ENCODE measurements at regions not wholly inside any gene's neighbourhood (a gene's known extent, or its start where the extent isn't known, plus 50 kb on each side); places are given as distances from the start of the nearest gene placed in this dataset.

DNA sequence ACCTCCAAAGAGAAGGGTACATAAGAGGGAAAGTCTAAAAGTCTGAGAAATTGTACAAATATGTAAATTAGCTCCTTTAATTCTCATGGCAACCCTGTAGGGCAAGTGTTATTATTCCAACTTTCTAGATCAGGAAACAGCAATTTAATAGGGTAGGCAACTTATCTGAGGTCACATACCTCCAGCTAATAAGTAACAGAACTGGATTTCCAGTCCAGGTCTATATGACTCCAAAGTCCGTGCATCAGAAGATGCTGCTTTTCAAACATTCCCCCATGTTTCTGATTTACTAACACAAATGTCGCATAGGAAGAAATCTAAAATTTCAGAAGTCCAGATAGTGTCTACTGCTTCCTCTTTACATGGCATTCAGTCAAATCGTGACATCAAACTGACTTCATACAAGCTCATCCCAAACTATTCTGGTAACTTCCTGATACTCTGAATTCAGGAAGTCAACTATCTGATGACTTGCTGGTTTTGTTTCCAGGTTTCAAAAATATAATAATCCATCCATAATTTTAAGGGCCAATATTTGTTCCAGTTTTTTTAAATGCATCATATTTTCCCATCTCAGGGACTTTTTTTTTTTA is 419.3 kb upstream of the ACVR2A start (continued):
- TF ChIP-seq, protein P1, sequence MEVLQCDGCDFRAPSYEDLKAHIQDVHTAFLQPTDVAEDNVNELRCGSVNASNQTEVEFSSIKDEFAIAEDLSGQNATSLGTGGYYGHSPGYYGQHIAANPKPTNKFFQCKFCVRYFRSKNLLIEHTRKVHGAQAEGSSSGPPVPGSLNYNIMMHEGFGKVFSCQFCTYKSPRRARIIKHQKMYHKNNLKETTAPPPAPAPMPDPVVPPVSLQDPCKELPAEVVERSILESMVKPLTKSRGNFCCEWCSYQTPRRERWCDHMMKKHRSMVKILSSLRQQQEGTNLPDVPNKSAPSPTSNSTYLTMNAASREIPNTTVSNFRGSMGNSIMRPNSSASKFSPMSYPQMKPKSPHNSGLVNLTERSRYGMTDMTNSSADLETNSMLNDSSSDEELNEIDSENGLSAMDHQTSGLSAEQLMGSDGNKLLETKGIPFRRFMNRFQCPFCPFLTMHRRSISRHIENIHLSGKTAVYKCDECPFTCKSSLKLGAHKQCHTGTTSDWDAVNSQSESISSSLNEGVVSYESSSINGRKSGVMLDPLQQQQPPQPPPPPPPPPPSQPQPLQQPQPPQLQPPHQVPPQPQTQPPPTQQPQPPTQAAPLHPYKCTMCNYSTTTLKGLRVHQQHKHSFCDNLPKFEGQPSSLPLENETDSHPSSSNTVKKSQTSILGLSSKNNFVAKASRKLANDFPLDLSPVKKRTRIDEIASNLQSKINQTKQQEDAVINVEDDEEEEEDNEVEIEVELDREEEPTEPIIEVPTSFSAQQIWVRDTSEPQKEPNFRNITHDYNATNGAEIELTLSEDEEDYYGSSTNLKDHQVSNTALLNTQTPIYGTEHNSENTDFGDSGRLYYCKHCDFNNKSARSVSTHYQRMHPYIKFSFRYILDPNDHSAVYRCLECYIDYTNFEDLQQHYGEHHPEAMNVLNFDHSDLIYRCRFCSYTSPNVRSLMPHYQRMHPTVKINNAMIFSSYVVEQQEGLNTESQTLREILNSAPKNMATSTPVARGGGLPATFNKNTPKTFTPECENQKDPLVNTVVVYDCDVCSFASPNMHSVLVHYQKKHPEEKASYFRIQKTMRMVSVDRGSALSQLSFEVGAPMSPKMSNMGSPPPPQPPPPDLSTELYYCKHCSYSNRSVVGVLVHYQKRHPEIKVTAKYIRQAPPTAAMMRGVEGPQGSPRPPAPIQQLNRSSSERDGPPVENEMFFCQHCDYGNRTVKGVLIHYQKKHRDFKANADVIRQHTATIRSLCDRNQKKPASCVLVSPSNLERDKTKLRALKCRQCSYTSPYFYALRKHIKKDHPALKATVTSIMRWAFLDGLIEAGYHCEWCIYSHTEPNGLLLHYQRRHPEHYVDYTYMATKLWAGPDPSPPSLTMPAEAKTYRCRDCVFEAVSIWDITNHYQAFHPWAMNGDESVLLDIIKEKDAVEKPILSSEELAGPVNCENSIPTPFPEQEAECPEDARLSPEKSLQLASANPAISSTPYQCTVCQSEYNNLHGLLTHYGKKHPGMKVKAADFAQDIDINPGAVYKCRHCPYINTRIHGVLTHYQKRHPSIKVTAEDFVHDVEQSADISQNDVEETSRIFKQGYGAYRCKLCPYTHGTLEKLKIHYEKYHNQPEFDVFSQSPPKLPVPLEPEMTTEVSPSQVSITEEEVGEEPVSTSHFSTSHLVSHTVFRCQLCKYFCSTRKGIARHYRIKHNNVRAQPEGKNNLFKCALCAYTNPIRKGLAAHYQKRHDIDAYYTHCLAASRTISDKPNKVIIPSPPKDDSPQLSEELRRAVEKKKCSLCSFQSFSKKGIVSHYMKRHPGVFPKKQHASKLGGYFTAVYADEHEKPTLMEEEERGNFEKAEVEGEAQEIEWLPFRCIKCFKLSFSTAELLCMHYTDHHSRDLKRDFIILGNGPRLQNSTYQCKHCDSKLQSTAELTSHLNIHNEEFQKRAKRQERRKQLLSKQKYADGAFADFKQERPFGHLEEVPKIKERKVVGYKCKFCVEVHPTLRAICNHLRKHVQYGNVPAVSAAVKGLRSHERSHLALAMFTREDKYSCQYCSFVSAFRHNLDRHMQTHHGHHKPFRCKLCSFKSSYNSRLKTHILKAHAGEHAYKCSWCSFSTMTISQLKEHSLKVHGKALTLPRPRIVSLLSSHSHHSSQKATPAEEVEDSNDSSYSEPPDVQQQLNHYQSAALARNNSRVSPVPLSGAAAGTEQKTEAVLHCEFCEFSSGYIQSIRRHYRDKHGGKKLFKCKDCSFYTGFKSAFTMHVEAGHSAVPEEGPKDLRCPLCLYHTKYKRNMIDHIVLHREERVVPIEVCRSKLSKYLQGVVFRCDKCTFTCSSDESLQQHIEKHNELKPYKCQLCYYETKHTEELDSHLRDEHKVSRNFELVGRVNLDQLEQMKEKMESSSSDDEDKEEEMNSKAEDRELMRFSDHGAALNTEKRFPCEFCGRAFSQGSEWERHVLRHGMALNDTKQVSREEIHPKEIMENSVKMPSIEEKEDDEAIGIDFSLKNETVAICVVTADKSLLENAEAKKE (CRISPR knock-in tag; IDR thresholded peaks at IDR 0.05) = no peak
- TF ChIP-seq NANOG (IDR thresholded peaks at IDR 0.05; ENCODE audit: borderline replicate concordance) = no peak
- TF ChIP-seq POLR2AphosphoS5 (IDR thresholded peaks at IDR 0.05; ENCODE audit: low read depth) = no peak
- no peak for TF ChIP-seq EZH2phosphoT487 (IDR thresholded peaks at IDR 0.05; ENCODE audit: unreplicated experiment)

DNA sequence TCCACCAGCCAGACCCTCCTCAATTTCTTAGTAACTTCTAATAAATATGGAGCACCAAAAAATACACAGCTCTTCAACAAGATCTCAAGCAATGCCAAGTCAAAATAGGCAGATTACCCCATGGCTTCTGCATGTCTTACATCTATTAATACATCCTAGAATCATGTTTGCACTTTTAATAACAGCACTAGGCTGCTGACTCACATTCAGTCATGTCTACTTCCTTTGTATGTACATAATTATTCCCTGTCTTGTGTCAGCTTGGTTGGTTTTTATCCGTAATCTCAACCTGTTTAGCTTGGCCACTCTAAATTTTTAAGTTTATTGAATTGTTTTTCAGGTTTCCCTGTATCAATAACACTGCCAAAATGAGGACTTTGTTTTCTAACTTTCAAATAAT is 420.1 kb upstream of the ACVR2A start:
- Mint-ChIP-seq H3K27me3 (ENCODE audit: insufficient read depth, low read depth, poor library complexity) (no peaks in the 10 kb centered on the region), H3K9me3 (no peaks in the 10 kb centered on the region), H3K36me3 (ENCODE audit: low read depth) (no peaks in the 10 kb centered on the region), H3K4me3 (no peak overlapping the region), H3K27ac (no peak overlapping the region), H3K4me1 (no peaks in the 10 kb centered on the region)
- Histone ChIP-seq H3K36me3 (ENCODE audit: insufficient read depth) (no peaks in the 10 kb centered on the region), H3K4me1 (ENCODE audit: insufficient read depth) (0 out of 2 replicates have a peak, but pooled peaks cover under 1% of the 10 kb centered on the region), H3K27me3 (ENCODE audit: insufficient read depth) (no peaks in the 10 kb centered on the region), H3K79me2 (replicated peaks; ENCODE audit: insufficient read depth) (no peaks in the 10 kb centered on the region), H4K20me1 (replicated peaks; ENCODE audit: insufficient read depth) (no peaks in the 10 kb centered on the region), H2AFZ (no peak overlapping the region), H3F3A (replicated peaks; ENCODE audit: low read depth) (no peaks in the 10 kb centered on the region), H3K4me2 (no peak overlapping the region), H3K9me2 (ENCODE audit: insufficient read depth) (no peaks in the 10 kb centered on the region), H3K4me3 (no peak overlapping the region), H3K27ac (ENCODE audit: low read depth) (no peak overlapping the region)
- no peak for ATAC-seq
- no peak for DNase-seq (ENCODE audit: low spot score)
- TF ChIP-seq CREB1 (CRISPR knock-in tag; IDR thresholded peaks at IDR 0.05; ENCODE audit: low read depth) (no peak), JUNB (IDR thresholded peaks at IDR 0.05; ENCODE audit: unreplicated experiment) (no peak), EZH2phosphoT487 (IDR thresholded peaks at IDR 0.05; ENCODE audit: unreplicated experiment) (no peak), ZNF331 (CRISPR knock-in tag; IDR thresholded peaks at IDR 0.05; ENCODE audit: low read depth) (no peak), EZH2 (IDR thresholded peaks at IDR 0.05; ENCODE audit: low read depth, unreplicated experiment) (no peak), ZNF114 (CRISPR knock-in tag; IDR thresholded peaks at IDR 0.05) (no peak), STAT1 (IDR thresholded peaks at IDR 0.05; ENCODE audit: unreplicated experiment) (no peak)
- TF ChIP-seq, protein P2, sequence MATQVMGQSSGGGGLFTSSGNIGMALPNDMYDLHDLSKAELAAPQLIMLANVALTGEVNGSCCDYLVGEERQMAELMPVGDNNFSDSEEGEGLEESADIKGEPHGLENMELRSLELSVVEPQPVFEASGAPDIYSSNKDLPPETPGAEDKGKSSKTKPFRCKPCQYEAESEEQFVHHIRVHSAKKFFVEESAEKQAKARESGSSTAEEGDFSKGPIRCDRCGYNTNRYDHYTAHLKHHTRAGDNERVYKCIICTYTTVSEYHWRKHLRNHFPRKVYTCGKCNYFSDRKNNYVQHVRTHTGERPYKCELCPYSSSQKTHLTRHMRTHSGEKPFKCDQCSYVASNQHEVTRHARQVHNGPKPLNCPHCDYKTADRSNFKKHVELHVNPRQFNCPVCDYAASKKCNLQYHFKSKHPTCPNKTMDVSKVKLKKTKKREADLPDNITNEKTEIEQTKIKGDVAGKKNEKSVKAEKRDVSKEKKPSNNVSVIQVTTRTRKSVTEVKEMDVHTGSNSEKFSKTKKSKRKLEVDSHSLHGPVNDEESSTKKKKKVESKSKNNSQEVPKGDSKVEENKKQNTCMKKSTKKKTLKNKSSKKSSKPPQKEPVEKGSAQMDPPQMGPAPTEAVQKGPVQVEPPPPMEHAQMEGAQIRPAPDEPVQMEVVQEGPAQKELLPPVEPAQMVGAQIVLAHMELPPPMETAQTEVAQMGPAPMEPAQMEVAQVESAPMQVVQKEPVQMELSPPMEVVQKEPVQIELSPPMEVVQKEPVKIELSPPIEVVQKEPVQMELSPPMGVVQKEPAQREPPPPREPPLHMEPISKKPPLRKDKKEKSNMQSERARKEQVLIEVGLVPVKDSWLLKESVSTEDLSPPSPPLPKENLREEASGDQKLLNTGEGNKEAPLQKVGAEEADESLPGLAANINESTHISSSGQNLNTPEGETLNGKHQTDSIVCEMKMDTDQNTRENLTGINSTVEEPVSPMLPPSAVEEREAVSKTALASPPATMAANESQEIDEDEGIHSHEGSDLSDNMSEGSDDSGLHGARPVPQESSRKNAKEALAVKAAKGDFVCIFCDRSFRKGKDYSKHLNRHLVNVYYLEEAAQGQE (IDR thresholded peaks at IDR 0.05; ENCODE audit: unreplicated experiment) = no peak
- TF ChIP-seq, protein P3, sequence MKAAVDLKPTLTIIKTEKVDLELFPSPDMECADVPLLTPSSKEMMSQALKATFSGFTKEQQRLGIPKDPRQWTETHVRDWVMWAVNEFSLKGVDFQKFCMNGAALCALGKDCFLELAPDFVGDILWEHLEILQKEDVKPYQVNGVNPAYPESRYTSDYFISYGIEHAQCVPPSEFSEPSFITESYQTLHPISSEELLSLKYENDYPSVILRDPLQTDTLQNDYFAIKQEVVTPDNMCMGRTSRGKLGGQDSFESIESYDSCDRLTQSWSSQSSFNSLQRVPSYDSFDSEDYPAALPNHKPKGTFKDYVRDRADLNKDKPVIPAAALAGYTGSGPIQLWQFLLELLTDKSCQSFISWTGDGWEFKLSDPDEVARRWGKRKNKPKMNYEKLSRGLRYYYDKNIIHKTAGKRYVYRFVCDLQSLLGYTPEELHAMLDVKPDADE (IDR thresholded peaks at IDR 0.05) = no peak
- TF ChIP-seq, protein P4, sequence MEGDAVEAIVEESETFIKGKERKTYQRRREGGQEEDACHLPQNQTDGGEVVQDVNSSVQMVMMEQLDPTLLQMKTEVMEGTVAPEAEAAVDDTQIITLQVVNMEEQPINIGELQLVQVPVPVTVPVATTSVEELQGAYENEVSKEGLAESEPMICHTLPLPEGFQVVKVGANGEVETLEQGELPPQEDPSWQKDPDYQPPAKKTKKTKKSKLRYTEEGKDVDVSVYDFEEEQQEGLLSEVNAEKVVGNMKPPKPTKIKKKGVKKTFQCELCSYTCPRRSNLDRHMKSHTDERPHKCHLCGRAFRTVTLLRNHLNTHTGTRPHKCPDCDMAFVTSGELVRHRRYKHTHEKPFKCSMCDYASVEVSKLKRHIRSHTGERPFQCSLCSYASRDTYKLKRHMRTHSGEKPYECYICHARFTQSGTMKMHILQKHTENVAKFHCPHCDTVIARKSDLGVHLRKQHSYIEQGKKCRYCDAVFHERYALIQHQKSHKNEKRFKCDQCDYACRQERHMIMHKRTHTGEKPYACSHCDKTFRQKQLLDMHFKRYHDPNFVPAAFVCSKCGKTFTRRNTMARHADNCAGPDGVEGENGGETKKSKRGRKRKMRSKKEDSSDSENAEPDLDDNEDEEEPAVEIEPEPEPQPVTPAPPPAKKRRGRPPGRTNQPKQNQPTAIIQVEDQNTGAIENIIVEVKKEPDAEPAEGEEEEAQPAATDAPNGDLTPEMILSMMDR (conservative IDR thresholded peaks at IDR 0.05; ENCODE audit: low read depth in 2 of 2) = no peak

All from GM23338 (cell line).